AG08395 (cell line): ENCODE measurements at regions not wholly inside any gene's neighbourhood (a gene's known extent, or its start where the extent isn't known, plus 50 kb on each side); places are given as distances from the start of the nearest gene placed in this dataset.
"Not testable (repeated sequence)": the region's sequence is repeated elsewhere in the genome, so short reads cannot be mapped to it uniquely, and the experiment has no call there.

ENCODE experiments used
- DNase-seq: peaks from one replicate; pipeline ENCODE4 v3.0.0; 2012; ENCODE audit warnings: mixed read lengths, low spot score

DNA sequence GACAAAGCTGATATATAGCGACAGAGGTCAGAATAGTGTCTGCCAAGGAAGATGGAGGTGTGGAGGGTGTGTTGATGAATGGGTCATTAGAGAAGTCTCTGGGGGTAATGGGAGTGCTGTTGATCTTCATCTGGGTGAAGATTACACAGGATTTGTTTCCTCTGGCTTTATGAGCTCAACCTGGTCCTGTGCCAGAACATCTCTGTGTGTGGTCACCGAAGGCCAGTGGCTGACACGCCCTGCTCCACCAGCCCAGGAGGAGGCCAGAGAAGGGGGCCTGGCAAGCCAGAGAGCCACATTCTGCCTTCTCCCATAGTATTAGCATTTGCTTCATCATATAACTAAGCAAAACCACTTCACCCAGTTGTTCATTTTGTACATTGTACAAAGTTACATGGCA is 121.1 kb downstream of the ZNF621 start:
- no peak for DNase-seq

- no peak for DNase-seq
These were observed 124.6 kb downstream of the ZNF621 start for GRCh38 chr3:40649346-40649745.

DNA sequence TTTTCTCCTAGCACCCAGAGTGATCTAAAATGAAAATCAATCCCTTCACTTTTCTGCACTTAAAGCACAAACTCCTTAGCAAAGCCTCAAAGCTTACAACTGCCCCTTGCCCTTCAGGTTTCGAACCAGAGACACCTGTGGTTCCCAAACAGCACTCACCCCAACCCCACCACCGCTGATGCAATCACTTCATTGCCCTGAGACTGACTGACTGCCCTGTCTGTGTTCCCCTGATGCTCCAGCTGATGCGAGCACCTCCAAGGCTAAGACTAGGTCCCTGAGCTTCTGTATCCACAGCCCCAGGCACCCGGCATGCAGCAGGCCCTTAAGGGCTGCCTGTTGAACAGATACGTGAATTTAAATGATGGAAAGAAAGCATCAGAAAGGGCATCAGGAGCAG is 127.3 kb downstream of the ZNF621 start:
- no peak for DNase-seq

GRCh38 chr3:40653001-40653400 is 128.2 kb downstream of the ZNF621 start:
- no peak for DNase-seq

- DNase-seq, result no peak
These were observed 129.1 kb downstream of the ZNF621 start for GRCh38 chr3:40653878-40654277.

DNA sequence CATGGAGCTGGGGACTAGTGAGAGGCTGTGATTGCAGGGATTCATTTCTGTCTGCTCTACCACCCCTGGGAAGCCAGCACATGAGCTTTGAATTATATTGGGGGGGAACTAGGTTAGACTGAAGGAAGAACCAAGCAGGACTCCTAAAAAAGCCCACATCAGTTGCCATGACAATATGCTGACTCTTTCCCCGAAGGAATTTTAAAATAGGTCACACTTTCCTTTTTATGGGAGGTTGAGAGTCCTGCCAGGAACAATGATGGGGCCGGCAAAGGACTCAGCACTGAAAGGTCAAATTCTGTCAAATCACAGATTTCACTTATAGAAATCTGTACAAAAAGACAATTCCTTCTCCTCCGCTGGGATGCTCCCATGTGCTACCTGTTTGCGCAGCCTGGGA is 130.8 kb downstream of the ZNF621 start:
- DNase-seq, result no peak

DNA sequence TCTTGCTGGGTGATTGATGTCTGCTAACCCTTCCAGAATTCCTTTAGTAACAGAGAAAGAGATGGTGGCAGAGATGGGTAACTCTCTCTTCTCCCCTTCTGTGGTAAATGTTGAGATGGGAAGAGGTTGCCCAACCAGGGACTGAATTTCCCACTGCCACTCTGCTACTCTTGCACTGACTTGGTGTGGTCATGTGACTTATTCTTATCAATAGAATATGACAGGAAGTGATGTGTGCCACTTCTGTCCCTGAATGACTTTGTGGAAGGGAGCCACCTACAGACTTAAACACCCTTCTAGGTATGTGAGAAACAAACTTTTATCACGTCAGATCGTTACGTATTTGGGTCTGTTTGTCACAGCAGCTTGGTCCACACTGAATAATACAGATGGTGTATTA is 132.9 kb downstream of the ZNF621 start:
- no peak for DNase-seq

DNA sequence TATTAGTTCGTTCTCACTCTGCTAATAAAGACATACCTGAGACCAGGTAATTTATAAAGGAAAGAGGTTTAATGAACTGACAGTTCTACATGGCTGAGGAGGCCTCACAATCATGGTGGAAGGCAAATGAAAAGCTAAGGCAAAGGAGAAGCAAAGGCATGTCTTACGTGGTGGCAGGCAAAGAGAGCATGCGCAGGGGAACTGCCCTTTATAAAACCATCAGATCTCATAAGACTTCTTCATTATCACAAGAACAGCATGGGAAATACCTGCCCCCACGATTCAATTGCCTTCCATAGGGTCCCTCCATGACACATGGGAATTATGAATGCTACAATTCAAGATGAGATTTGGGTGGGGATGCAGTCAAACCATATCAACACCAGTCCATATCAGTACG is 133.5 kb downstream of the ZNF621 start:
- no peak for DNase-seq

GRCh38 chr3:40660554-40660953 is 135.8 kb downstream of the ZNF621 start:
- DNase-seq, result no peak

- no peak for DNase-seq
These were observed 136.5 kb downstream of the ZNF621 start for GRCh38 chr3:40661284-40661683.

- DNase-seq, result no peak
These were observed 138.5 kb downstream of the ZNF621 start for GRCh38 chr3:40663280-40663679.

DNA sequence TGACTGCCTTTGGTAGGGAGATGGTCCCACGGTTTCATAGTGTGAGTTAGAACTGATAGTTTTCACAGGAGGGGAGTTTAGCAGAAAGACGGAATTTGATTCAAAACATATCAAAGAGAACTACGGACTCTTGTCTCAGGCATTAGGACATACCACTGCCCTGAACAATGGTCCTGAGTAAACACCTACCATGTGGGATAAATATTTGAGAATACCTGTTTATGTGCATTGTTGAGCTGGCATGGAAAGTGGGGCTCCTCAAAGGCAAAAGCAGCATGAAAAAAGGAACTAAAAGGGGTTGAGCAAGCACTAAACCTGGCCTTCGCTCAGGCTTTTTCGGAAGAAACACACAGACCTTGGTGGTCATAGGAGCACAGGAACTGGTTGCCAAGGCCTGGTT is 144.4 kb downstream of the ZNF621 start:
- no peak for DNase-seq

DNA sequence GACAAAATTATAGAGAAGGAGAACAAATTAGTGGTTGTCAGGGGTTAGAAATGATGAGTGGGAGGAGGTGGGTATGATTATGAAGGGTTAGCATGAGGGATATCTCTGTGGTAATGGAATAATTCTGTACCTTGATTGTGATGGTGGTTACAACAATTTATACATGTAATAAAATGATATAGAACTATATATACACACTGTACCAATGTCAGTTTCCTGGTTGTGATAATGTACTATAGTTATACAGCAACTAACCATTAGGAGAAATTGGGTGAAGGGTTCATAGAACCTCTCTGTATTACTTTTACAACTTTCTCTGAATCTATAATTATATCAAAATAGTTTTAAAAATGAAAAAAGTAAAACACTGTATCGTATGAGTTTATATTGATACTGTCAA is 148.1 kb downstream of the ZNF621 start:
- no peak for DNase-seq

DNA sequence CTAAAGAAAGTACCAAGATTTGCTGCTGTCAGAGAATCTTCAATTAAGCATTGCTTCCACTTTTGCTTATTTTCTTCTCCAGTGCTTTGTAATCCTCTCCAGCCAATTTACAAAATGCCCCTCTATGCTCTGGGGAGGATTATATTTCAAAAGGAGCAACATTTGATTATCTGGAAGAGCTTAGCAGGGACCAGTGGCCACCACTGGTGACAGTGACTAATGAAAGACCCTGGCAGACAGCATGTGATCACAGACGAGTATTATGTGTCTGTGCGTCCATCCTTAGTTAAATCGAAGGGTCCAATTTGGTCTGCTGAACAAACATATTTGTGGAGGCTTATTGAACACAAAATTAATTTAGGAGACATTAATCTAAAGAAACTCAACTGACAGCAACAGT is 152.6 kb downstream of the ZNF621 start:
- DNase-seq, result no peak

DNA sequence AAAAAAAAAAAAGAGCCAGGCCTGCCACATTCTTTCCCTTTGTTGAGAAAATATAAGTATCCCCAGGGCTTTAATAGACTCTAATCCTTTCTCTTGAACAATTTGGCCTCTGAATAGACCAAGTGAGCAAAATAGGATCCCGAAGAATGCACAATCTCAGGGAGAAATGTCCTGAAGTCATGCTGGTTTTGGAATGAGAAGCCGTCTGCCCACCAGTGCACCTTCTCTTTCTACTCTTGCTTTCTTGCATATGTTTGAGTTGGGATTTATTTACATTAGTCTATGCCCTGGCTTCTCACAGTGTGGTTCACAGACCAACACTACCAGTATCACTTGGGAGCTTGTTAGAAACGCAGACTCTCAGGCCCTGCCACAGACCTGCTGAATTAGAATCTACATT is 153.0 kb downstream of the ZNF621 start:
- no peak for DNase-seq

DNA sequence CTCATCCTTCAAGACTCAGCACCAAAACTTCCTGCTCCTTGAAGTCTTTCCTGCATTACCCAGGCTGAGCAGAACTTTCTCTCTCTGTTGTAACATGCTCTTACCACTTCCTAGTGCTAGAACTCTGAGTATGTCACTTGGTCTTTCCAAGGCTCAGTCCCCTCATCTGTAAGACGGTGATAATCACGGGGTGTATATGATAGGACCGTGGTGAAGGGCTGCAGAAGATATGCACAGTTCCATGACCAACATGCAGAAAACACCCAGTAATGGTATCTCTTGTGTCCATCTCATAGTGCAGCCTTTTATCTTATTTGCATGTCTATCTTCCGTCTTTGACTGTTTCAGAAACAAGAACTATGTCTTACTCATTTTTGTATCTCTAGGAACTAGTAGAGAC is 154.5 kb downstream of the ZNF621 start:
- no peak for DNase-seq

- no peak for DNase-seq
These were observed 156.2 kb downstream of the ZNF621 start for GRCh38 chr3:40680685-40681657.

DNA sequence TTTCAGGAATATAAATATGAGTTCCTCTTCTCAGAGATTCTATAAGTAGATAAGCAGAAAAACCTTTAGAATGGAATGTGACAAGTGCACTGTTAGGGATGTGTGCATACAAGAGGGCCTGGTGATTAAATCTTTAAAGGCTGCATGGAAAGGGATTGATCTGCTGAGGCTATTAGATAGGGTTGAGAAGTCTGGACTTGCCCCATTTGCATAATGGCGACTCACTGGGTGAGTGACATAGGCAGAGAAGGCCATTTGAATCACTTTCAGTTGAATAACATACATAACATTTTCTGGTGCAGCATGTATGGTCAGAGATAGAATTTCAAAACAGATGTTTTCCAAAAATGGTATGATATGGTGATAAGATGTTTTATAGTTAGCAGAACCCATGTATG is 156.9 kb downstream of the ZNF621 start:
- no peak for DNase-seq

- DNase-seq, result no peak
These were observed 165.1 kb downstream of the ZNF621 start for GRCh38 chr3:40689837-40690236.

DNA sequence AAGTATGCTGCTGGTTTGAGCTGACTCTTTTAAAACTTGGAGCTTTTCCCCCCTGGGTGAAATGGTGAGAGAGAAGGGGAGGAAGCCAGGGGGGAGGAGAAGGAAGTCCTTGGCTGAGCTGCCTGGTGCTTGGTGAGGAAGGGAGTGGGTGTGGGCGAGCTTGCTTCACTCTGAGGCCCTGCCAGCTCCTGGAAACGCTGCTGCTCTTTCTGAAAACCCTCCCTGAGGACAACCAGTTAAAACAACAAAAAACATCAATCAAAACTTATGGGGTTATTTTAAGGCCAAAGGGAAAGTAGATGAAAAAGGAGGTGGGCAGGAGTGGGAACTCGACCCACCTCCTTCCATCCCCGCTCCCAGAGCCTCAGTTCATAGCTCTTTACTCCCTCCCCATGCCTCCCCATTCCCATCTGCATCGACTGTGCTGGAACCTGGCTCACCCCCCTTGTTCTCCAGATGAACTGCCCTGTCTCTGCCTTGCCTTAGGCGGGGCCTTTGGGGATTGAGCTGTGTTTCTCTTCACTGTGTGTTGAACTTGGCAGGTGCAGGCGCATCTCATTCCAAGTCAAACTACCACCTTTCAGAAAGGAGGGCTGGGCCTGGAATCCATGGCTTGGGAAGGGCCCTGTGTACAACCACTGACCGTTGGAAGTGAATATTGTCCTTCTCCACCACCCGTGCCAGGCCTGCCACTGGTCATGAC is 166.1 kb downstream of the ZNF621 start:
- no peak for DNase-seq

GRCh38 chr3:40691452-40691861 is 166.7 kb downstream of the ZNF621 start:
- no peak for DNase-seq

DNA sequence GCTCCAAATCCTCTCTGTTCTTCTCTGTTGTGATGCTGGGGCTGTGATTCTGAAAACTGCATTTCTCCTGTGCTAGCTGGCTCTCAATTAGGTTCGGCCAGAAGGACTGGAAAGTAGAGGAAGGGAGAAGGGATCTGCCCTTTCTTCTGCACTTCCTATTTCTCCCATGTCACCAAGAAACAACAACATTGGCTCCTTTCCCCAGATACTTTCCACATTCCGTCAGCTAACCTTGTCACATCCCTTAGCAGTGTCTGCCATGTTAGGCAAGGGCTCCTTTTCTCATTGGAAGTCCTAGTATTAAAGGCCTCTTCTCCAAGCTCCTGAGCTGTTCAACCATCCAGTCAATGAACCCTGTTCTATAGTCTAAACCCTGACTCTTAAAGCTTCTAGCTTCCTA is 171.1 kb downstream of the ZNF621 start:
- DNase-seq, result no peak

DNA sequence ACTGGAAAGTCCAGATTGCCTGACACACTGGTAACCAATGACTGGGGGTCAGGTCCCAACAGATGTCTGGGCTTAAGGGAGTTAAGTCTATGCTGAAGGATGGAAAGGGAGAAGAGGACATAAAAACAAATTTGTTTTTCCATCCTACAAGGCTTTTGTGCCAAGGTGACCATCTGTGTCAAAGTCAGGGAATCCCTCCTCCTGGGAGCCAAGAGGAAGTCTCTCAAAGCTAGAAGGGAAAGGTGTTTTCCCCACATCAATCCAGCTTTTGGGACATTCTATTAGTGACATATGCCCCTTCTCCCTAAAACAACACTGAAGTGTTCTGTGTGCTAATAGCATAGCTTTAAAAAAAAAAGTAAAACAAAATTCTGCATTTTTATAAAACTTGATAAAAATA is 173.9 kb downstream of the ZNF621 start:
- DNase-seq, result not testable (repeated sequence)
